ENCODE measurements at regions not wholly inside any gene's neighbourhood (a gene's known extent, or its start where the extent isn't known, plus 50 kb on each side); places are given as distances from the start of the nearest gene placed in this dataset.

DNA sequence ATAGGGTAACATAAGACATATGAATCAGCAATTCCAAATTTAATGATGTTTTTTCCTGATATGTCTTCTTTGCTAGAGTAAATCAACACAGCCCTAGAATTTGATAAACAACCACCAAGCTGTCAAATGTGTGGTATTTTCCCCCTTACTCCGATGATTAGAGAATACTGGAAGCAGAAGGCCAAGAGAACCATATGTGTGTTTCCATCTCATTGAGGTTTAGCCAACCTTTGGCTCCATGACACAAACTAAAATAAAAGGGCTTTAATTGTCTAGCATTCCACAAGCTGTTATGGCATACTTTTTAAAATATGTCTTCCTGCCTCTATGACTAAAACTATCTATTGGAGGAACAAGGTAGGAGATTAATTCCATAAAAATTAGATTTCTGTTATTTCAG is 1222.4 kb upstream of the AGA start:
- no peaks in the 10 kb centered on the region for H3K27me3 ChIP-seq (ENCODE audit: control insufficient read depth, insufficient read depth, low read length)
- DNase-seq = no peak
- H3K36me3 ChIP-seq (replicated peaks; ENCODE audit: control insufficient read depth, insufficient read depth, low read length) = no peaks in the 10 kb centered on the region
- H3K4me3 ChIP-seq (ENCODE audit: insufficient read depth, low read depth, low read length) = no peak overlapping the region

DNA sequence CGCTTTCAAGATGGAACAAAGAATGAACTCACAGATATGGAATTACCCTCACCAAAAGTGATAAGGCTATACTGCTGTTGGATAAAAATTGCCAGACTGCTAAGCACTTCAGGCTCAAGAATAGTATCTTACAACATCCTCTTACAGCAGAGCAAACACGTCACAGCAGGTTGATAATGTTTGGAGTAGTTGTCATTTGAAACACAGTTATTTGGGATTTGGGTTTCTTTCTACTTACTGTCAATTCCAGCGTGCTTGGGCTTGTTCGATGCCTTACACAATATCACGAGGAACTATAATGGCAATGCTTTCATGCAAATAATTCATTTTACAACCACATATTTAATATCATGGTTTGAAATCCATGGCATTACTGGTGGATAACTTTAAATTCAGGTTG is 1223.7 kb upstream of the AGA start:
- Histone ChIP-seq H3K27me3 (ENCODE audit: control insufficient read depth, insufficient read depth, low read length) (no peaks in the 10 kb centered on the region), H3K4me3 (ENCODE audit: insufficient read depth, low read depth, low read length) (no peak overlapping the region), H3K36me3 (replicated peaks; ENCODE audit: control insufficient read depth, insufficient read depth, low read length) (no peaks in the 10 kb centered on the region)
- no peak for DNase-seq

DNA sequence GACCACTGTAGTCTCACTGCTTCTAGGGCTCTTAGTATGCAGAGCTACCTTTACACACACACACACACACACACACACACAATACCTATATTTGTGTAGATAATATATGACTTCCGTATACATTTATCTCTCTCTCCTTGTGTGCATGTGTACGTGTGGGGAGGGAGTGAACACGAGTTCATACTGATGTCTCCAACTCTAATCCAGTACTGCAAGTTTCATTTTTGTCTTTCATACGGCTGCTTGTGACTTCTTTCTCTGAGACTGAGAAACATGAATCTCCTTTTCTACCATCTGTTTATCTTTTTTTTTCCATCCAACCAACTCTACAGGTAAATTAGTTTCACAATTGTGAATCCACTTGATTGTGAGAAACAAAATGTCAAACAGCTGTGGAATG is 1229.5 kb upstream of the AGA start:
- DNase-seq = no peak
- H3K27me3 ChIP-seq (ENCODE audit: control insufficient read depth, insufficient read depth, low read length) = no peaks in the 10 kb centered on the region
- H3K4me3 ChIP-seq (ENCODE audit: insufficient read depth, low read depth, low read length) = no peak overlapping the region
- H3K36me3 ChIP-seq (replicated peaks; ENCODE audit: control insufficient read depth, insufficient read depth, low read length) = no peaks in the 10 kb centered on the region

DNA sequence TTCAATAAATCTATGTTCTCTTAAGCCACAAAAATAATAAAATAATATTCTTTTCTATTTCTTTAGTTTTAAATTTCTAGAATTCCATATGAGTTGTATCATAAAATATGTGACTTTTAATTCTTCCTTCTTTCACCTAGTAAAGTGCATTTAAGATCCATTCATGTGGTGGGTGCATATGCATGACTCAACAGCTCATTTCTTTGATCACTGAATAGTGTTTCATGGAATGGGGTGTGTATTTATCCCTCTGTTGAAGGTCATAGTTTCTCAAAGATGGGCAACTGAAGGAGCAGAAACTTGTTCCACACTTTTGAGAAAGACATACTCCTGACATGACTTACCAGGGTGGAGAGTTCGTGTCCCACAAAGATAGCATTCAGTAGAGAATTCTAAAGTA is 1230.3 kb upstream of the AGA start:
- H3K4me3 ChIP-seq (ENCODE audit: insufficient read depth, low read depth, low read length) = no peak overlapping the region
- DNase-seq = no peak
- no peaks in the 10 kb centered on the region for H3K27me3 ChIP-seq (ENCODE audit: control insufficient read depth, insufficient read depth, low read length)
- no peaks in the 10 kb centered on the region for H3K36me3 ChIP-seq (replicated peaks; ENCODE audit: control insufficient read depth, insufficient read depth, low read length)

DNA sequence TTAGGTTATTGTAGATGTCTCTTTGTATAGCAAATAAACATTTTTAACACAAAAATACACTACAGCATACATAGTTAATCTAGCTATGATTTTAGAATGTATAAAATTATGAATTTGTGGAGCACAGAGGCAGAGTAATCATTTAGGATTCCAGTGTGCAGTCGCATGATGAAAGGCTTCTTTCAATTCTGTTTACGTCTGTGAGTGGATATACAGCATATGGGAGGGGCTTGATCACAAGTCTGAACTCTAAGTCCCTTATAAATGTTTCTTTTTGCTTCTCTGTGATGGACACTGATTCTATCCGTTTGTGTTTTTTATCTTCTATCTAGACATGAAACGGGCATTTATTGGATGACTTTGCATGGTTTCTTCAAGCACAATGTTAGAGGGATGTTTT is 1239.6 kb upstream of the AGA start:
- Histone ChIP-seq H3K4me3 (ENCODE audit: insufficient read depth, low read depth, low read length) (no peak overlapping the region), H3K36me3 (replicated peaks; ENCODE audit: control insufficient read depth, insufficient read depth, low read length) (no peaks in the 10 kb centered on the region), H3K27me3 (ENCODE audit: control insufficient read depth, insufficient read depth, low read length) (no peaks in the 10 kb centered on the region)
- DNase-seq = no peak

DNA sequence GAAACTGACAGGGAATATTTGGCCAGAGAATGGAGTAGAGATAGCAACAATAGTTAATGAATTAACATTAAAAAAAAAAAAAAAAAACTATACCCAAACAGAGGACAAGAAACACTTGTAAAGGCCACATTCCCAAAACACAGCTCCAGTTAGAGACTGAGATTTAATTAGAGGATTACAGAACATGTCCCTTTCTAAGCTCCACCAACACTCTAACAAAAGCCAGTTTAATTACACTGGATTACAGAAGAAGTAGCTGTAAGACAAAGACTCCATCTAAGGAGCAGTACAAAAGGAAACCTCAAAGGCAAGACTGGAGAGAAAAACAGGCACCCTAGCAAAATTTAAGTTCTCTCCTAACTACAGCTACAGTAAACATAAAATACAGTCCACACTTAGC is 1247.7 kb upstream of the AGA start:
- no peaks in the 10 kb centered on the region for H3K27me3 ChIP-seq (ENCODE audit: control insufficient read depth, insufficient read depth, low read length)
- H3K36me3 ChIP-seq (replicated peaks; ENCODE audit: control insufficient read depth, insufficient read depth, low read length) = no peaks in the 10 kb centered on the region
- no peak overlapping the region for H3K4me3 ChIP-seq (ENCODE audit: insufficient read depth, low read depth, low read length)
- no peak for DNase-seq

DNA sequence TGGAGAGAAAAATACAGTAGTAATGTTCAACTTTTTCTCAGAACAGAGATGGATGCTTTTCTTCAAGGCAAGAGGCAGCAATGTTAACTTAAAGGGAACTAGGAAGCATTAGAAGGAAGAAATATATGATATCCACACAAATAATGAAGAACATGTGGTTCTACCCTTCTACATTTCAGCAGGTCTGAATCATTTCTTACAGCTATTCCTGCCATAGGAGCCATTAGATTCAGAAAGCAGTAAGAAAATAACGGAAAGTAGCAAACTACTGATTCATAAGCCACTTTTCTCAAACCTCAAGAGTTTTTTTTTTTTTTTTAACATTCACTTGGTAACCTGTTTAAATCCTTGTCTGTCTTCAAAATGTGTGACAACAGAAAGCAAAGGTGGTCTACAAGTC is 1251.6 kb upstream of the AGA start:
- Histone ChIP-seq H3K27me3 (ENCODE audit: control insufficient read depth, insufficient read depth, low read length) (no peaks in the 10 kb centered on the region), H3K36me3 (replicated peaks; ENCODE audit: control insufficient read depth, insufficient read depth, low read length) (no peaks in the 10 kb centered on the region), H3K4me3 (ENCODE audit: insufficient read depth, low read depth, low read length) (no peak overlapping the region)
- DNase-seq = no peak

DNA sequence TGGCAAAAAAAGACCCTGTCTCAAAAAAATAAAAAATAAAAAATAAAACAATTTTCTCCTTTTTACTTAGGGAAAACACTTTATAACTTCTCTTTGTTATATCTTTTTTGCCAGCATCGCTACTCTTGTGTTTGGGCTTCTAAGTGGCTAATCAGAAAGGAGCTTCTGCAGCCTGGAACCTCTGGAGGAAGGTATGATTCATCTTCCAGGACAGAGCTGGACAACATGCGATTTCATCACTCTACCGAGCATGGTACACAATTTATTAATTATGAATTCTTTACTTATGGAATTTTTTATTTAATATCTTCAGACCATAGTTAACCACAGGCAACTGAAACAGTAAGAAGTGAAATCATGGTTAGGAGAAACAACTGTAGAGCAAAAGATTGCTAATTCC is 1254.3 kb upstream of the AGA start:
- no peak for DNase-seq
- Histone ChIP-seq H3K4me3 (ENCODE audit: insufficient read depth, low read depth, low read length) (no peak overlapping the region), H3K27me3 (ENCODE audit: control insufficient read depth, insufficient read depth, low read length) (no peaks in the 10 kb centered on the region), H3K36me3 (replicated peaks; ENCODE audit: control insufficient read depth, insufficient read depth, low read length) (no peaks in the 10 kb centered on the region)

DNA sequence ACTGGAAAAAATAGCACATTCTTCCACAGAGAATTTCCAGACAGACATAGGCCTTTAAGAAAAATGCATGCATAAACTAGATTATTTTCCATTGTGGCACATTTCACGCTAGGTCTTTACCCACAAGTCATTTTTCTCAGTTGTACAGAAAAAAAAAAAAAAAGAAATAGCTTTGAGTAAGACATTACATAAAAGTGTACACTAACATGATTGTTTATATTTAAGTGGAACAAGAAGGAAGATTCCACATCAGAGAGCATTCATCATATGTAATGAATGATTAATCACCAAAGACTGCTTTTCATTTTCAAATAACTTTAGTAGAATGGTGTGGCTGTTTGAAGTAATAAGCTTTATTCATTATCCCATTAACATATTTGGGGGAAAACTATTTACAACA is 1270.2 kb upstream of the AGA start:
- H3K27me3 ChIP-seq (ENCODE audit: control insufficient read depth, insufficient read depth, low read length) = no peaks in the 10 kb centered on the region
- H3K4me3 ChIP-seq (ENCODE audit: insufficient read depth, low read depth, low read length) = no peak overlapping the region
- DNase-seq = no peak

DNA sequence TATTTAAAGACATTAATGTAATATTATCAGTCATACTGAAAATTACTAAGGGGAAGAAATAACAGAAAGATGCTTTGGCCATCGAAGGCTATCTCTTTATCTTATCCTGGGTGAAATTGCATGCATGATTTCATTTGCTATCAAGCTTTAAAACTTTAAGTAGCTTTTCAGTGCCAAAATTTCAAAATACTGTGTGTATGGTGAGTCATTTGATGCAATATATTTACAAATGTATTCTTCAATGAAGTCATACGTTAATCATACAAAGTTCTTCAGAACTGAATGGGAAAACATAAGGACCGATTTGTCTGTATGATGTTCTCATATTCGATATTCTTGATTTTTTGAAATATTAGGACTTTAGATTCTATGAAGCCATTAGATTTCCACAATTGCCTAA is 1295.8 kb upstream of the AGA start:
- no peaks in the 10 kb centered on the region for H3K36me3 ChIP-seq (replicated peaks; ENCODE audit: control insufficient read depth, insufficient read depth, low read length)
- no peak overlapping the region for H3K4me3 ChIP-seq (ENCODE audit: insufficient read depth, low read depth, low read length)
- H3K27me3 ChIP-seq (ENCODE audit: control insufficient read depth, insufficient read depth, low read length) = no peaks in the 10 kb centered on the region
- no peak for DNase-seq

More for the DNA sequence above, 1270.2 kb upstream of the AGA start:
- no peaks in the 10 kb centered on the region for H3K36me3 ChIP-seq (replicated peaks; ENCODE audit: control insufficient read depth, insufficient read depth, low read length)

DNA sequence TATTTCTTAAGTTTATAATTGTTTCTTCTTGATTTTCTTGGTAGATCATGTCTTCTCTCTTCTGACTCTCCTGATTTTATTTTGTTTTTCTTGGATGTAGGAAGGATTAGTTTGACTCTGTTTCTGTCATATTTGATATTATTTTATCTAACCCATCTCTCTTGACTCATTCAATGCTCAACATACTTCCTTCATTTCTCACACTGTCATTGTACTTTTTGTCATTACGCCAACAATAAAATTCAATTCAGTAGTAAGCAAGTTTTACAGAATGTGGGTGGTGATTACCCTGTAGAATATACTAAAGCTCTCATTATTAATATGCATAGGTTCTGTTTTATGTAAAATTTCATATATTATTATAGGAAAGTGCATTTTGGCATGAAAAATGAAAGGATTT is 1303.0 kb upstream of the AGA start:
- no peaks in the 10 kb centered on the region for H3K36me3 ChIP-seq (replicated peaks; ENCODE audit: control insufficient read depth, insufficient read depth, low read length)
- DNase-seq = no peak
- no peaks in the 10 kb centered on the region for H3K27me3 ChIP-seq (ENCODE audit: control insufficient read depth, insufficient read depth, low read length)
- no peak overlapping the region for H3K4me3 ChIP-seq (ENCODE audit: insufficient read depth, low read depth, low read length)

DNA sequence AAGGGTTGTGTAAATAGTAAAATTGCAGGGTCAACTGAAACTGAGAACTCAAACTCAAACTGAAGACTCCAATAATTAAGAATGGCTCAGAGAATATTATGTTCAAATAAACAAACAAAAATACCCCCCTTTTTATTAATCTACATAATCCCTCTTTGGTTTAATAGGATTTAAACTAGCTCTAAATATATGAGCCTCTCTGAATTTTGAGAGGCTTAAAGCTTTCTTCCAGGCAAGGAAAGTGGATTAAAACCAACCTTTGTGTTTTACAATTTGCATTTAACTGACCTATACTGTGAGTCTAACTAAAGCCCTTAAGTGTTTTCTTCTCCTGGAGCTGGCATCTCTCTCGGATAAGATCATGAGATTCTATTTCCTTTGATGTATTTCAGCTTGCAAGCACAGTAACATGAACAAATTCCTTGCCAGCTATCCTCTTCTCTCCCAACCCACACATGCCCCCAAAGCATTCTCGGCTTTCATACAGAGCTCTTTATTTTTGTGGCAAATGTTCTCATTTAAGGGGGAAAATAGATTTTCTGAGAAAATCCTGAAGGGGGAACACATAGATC is 1310.8 kb upstream of the AGA start:
- Histone ChIP-seq H3K4me3 (ENCODE audit: insufficient read depth, low read depth, low read length) (no peak overlapping the region), H3K36me3 (replicated peaks; ENCODE audit: control insufficient read depth, insufficient read depth, low read length) (no peaks in the 10 kb centered on the region), H3K27me3 (ENCODE audit: control insufficient read depth, insufficient read depth, low read length) (no peaks in the 10 kb centered on the region)
- DNase-seq = peak; percentile 1

DNA sequence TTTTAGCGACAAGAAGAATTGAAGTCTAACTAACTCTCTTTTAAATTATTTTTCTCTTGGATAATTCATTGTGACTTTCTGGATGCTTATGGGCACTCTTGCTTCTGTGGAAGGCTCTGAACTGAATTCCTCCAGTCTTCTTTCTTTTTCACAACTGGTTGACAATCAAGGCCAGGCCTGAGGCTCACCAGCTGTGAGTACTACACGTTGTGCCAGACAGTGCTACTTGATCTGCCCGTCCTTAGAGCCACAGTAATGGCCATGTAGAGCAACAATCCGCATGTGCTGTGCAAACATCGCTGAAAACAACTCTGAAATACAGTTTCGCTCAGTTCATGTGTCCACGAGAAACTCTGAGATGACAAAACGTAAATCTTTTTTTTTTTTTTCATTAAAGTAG is 1336.3 kb upstream of the AGA start:
- DNase-seq = no peak
- H3K36me3 ChIP-seq (replicated peaks; ENCODE audit: control insufficient read depth, insufficient read depth, low read length) = no peaks in the 10 kb centered on the region
- no peak overlapping the region for H3K4me3 ChIP-seq (ENCODE audit: insufficient read depth, low read depth, low read length)
- H3K27me3 ChIP-seq (ENCODE audit: control insufficient read depth, insufficient read depth, low read length) = no peaks in the 10 kb centered on the region

DNA sequence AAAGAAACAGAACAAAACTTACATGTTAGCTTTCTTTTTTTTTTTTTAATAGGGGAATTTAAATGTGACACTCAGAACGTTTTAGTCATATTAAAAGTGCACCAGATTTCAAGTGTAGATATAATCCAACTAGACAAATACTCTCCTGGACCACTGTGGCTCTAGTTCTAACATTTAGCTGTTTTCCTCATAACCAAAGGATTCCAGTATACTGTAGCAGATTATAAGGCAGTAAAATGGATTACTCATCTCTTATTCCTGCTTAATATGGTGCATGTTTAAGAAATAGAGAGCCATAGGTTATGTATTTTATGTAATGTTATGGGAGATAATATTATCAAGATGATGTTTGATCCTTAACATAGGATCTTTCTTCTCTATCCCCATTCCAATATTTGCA is 1339.5 kb upstream of the AGA start:
- no peak for DNase-seq

DNA sequence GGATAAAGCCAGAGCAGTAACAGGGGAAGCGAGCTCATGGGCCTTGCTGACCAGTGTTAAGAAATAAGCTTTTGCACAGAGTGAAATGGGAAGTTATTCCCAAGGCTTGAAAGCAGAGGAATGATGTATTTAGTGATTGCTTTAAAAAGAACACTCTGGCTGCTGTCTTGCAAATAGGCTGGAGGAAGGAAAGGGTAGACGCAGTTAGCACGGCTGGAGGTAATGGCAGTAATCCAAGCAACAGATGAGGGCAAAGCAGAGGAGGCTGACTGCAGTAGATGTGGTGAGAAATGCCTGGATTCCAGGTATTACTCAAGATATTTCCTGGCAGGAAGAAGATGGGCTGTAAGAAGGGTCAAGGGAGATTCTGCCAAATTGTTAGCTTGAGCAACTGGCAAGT is 1342.3 kb upstream of the AGA start:
- no peak for DNase-seq
- H3K27me3 ChIP-seq (ENCODE audit: control insufficient read depth, insufficient read depth, low read length) = no peaks in the 10 kb centered on the region
- H3K4me3 ChIP-seq (ENCODE audit: insufficient read depth, low read depth, low read length) = no peak overlapping the region
- H3K36me3 ChIP-seq (replicated peaks; ENCODE audit: control insufficient read depth, insufficient read depth, low read length) = no peaks in the 10 kb centered on the region

More for the DNA sequence above, 1339.5 kb upstream of the AGA start:
- H3K36me3 ChIP-seq (replicated peaks; ENCODE audit: control insufficient read depth, insufficient read depth, low read length) = no peaks in the 10 kb centered on the region
- H3K4me3 ChIP-seq (ENCODE audit: insufficient read depth, low read depth, low read length) = no peak overlapping the region
- no peaks in the 10 kb centered on the region for H3K27me3 ChIP-seq (ENCODE audit: control insufficient read depth, insufficient read depth, low read length)

DNA sequence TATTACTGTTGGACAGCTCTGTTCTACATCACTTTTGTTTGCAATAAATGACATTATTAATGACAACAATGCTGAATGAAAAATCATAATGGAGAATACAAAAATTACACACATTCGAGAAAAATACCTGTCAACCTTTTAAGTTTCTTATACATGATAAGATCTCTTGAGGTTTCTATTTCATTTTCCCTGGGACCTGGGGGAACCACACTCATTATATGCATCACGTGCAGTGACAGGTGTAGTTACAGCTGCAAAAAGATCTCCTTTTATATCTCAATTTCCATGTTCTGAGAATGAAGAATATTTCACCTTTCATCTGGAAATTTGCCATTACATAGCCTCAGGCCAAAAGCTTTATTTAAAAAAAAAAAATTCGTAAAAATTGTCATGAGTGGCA is 1347.0 kb upstream of the AGA start:
- DNase-seq = no peak
- H3K36me3 ChIP-seq (replicated peaks; ENCODE audit: control insufficient read depth, insufficient read depth, low read length) = no peaks in the 10 kb centered on the region
- H3K4me3 ChIP-seq (ENCODE audit: insufficient read depth, low read depth, low read length) = no peak overlapping the region
- H3K27me3 ChIP-seq (ENCODE audit: control insufficient read depth, insufficient read depth, low read length) = no peaks in the 10 kb centered on the region

All from H7 (cell line).